Muscle of leg (tissue), 3 donors: ENCODE measurements at regions not wholly inside any gene's neighbourhood (a gene's known extent, or its start where the extent isn't known, plus 50 kb on each side); places are given as distances from the start of the nearest gene placed in this dataset.

Experiments
- DNase-seq: peaks from one replicate; pipeline ENCODE4 v3.0.0; 2013
- H3K27ac ChIP-seq: one replicate; pipeline ENCODE4 v1.5.1; 2013; ENCODE audit warnings: mild to moderate bottlenecking, low read length, control low read depth
- H3K27me3 ChIP-seq: one replicate; pipeline ENCODE4 v1.6.1; 2013; ENCODE audit warnings: low read length; ENCODE audit not compliant: control insufficient read depth, insufficient read depth
- H3K36me3 ChIP-seq: one replicate; pipeline ENCODE4 v1.6.1; 2013; ENCODE audit warnings: low read length; ENCODE audit not compliant: control insufficient read depth, insufficient read depth
- H3K4me1 ChIP-seq: one replicate; pipeline ENCODE4 v1.6.1; 2013; ENCODE audit warnings: low read length; ENCODE audit not compliant: control insufficient read depth, insufficient read depth
- H3K4me3 ChIP-seq: one replicate; pipeline ENCODE4 v1.5.1; 2013; ENCODE audit warnings: low read length, control low read depth
- H3K9me3 ChIP-seq: replicated peaks from 2 replicates; pipeline ENCODE4 v1.6.1; 2013; ENCODE audit warnings: low read depth, low read length; ENCODE audit not compliant: control insufficient read depth
- WGBS: methylation state at CpG from one replicate; pipeline ENCODE4 v1.1.5; 2013; ENCODE audit warnings: missing lambda C conversion rate; ENCODE audit not compliant: insufficient coverage; 5-methylcytosine and 5-hydroxymethylcytosine counted together

DNA sequence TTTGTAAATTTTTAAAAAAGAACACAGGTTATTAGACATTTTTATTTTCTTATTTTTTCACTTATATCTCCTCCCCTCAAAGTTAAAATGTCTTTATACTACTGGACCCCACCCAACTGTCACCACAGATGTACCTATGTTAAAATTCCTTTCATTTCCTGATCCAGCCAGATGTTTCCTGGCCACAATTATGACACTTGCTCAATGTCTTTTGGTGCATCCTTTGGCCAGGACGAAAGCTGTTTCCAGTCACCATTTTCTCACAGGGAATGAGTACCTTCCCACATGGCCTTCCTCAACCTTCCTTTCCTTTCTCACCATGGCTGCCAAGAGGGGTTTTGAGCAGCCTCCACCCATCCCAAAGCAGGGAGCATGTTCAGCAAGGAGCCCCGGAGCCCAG is 365.7 kb upstream of the MAF start:
- Histone ChIP-seq H3K27ac (no peak overlapping the region), H3K4me1 (no peaks in the 10 kb centered on the region), H3K27me3 (no peaks in the 10 kb centered on the region), H3K4me3 (no peak overlapping the region), H3K36me3 (no peaks in the 10 kb centered on the region), H3K9me3 (no peaks in the 10 kb centered on the region)
- WGBS: 58% methylated on average over 2 of the region's 2 CpGs
- no peak for DNase-seq

DNA sequence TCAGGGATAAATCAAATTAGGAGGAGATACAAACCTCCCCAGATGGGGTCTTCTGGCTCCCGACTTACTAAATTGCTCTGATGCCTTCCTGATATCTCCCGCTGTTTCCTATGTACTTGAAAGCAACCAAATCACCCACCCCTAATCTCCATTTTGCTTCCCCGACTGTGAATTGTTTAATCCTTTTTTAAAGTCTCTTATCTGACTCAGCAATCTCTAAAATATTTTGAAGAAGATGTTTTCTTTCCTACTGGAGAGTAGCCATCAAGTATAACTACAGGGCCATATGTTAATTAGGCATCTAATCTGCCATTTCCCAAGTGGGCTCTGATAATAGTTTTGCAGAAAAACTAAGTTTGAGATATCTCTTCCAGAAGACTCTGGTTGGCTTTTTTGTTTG is 365.2 kb upstream of the MAF start:
- no peaks in the 10 kb centered on the region for H3K27me3 ChIP-seq
- H3K4me3 ChIP-seq: no peak overlapping the region
- no CpG with 5 or more reads among the region's 3 CpGs for WGBS
- no peaks in the 10 kb centered on the region for H3K9me3 ChIP-seq
- DNase-seq: no peak
- H3K36me3 ChIP-seq: no peaks in the 10 kb centered on the region
- H3K27ac ChIP-seq: no peak overlapping the region
- H3K4me1 ChIP-seq: no peaks in the 10 kb centered on the region

DNA sequence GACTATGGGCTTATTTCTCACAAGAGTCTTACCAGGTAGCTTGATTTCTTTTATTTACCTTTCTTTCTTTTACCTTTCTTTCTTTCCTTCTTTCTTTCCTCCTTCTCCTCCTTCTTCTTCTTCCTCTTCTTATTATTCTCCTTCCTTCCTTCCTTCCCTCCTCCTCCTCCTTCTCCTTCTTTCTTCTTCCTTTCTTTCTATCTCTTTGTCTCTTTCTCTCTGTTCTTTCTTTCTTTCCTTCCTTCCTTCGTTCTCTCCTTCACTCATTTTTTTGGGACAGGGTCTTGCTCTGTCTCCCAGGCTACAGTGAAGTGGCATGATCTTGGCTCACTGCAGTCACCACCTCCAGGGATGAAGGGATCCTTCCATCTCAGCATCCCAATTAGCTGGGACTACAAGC is 363.6 kb upstream of the MAF start:
- Histone ChIP-seq H3K36me3 (no peaks in the 10 kb centered on the region), H3K4me1 (no peaks in the 10 kb centered on the region), H3K27ac (no peak overlapping the region), H3K27me3 (no peaks in the 10 kb centered on the region), H3K4me3 (no peak overlapping the region), H3K9me3 (no peaks in the 10 kb centered on the region)
- DNase-seq: no peak
- 100% methylated on average over 1 of the region's 1 CpG for WGBS

DNA sequence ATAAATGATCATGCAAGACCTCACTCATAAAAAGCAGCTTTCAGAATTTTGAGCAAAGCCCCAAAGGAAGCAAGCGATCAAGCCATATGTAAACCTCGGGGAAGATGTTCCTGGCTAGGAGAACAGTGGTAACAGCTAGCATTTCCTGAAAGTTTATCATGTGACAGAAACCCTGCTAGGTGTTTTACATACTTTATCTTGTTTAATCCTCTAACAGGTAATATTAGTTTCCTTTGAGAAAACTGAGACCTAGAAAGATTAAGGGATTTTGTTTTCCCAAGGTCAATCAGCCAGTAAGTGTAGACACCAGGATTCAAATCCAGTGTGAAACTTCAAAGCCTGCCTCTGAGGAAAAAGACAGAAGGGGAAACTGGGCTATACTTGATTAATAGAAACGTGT is 362.4 kb upstream of the MAF start:
- no peak for DNase-seq
- Histone ChIP-seq H3K36me3 (no peaks in the 10 kb centered on the region), H3K27me3 (no peaks in the 10 kb centered on the region), H3K27ac (no peak overlapping the region), H3K9me3 (no peaks in the 10 kb centered on the region), H3K4me3 (no peak overlapping the region), H3K4me1 (no peaks in the 10 kb centered on the region)
- WGBS: no CpG with 5 or more reads among the region's 3 CpGs

DNA sequence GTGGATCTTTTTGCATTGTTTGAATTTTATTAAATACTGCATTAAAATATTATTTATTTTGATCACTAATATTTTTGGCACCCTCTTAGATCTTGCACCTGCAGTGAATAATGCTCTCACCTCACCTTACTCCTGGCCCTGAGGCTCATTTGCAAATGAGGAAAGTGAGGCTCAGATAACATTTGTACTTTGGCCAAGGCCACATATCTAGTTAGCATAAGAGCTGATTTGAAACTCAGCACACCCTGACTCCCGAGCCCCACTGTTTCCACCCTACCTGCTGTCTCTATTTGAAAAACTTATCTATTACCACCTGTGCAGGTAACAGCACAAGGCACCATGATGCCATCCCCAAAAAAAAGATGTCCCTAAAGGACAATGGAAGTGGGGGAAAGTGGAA is 358.7 kb upstream of the MAF start:
- no CpG with 5 or more reads among the region's 1 CpG for WGBS

DNA sequence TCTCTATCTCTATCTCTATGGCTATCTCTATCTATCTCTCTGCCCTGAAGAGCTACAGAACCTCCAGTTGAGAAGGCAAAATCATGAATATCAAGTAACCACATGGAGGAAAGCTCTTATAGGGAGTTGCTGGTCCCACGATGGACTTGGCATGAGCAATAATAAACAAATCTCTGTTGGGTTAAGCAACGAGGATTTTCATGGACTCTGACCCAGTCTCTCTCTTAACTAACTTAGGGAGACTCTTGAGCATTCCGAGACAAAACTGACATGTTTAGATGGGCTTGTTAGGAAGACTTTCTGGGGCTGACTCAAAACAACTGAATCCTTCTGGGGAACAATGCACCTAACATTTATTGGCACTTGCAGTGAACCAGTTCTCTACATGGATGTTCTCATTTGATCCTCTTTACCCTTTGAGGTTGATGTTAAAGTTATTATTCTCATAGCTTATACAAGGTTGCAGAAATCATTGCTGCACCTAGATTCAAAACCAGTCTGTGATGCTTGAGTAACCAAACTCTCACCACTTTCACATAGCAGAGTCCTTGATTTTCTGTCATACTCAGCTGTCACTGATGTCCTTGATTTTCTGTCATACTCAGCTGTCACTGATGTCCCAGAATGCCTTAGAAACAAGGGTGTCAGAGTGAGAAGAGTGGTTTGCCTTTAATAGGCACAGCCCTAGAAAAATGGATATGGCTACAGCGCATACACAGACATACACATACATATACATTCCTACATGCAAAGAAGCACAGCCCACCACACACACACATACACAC is 354.6 kb upstream of the MAF start:
- 83% methylated on average over 2 of the region's 4 CpGs for WGBS
- Histone ChIP-seq H3K9me3 (no peaks in the 10 kb centered on the region), H3K4me1 (no peaks in the 10 kb centered on the region), H3K27ac (no peak overlapping the region), H3K27me3 (no peaks in the 10 kb centered on the region), H3K36me3 (no peaks in the 10 kb centered on the region), H3K4me3 (no peak overlapping the region)
- DNase-seq: no peak

More for the DNA sequence above, 358.7 kb upstream of the MAF start:
- H3K9me3 ChIP-seq: no peaks in the 10 kb centered on the region
- H3K27ac ChIP-seq: no peak overlapping the region
- H3K4me1 ChIP-seq: no peaks in the 10 kb centered on the region
- no peak overlapping the region for H3K4me3 ChIP-seq
- no peaks in the 10 kb centered on the region for H3K27me3 ChIP-seq
- no peaks in the 10 kb centered on the region for H3K36me3 ChIP-seq
- DNase-seq: no peak

DNA sequence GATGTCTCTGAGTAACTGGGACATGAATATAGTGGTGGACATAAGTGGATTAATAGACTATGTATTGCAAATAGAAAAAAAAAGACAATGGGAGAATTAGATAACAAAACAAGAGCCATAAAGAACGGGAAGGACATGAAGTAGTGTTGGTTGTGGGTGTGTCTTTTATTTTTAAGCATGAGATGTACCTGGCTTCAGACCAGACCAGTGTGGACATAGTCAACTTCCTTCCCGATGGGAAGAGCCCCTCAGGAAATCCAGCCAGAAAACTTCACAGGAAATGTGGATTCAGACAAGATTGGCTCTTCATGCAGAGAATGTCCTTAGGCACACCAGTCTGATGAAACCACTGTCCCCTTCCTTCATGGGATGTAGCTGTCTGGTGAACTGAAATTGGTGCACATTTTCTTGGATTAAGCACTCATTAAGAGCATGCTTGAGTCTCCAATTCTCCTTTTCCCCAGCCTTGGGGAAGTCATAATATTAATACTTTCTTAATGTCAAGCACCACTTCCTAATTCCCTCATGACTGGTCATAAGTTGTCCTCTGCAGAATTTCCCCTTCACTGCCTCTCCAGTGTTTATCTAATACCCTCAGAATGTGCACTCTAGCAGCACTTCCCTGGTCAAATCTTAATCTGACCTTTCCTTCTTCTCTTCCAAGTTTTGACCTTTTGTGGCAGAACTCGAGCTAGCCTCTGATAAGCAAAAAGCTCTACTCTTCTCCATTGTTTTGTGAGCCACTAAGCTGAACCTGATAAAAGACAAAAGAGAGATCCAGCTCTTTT is 350.6 kb upstream of the MAF start:
- 65% methylated on average over 2 of the region's 3 CpGs for WGBS
- H3K36me3 ChIP-seq: no peaks in the 10 kb centered on the region
- H3K27ac ChIP-seq: no peak overlapping the region
- H3K27me3 ChIP-seq: no peaks in the 10 kb centered on the region
- no peaks in the 10 kb centered on the region for H3K9me3 ChIP-seq
- no peak overlapping the region for H3K4me3 ChIP-seq
- H3K4me1 ChIP-seq: no peaks in the 10 kb centered on the region
- DNase-seq: no peak

DNA sequence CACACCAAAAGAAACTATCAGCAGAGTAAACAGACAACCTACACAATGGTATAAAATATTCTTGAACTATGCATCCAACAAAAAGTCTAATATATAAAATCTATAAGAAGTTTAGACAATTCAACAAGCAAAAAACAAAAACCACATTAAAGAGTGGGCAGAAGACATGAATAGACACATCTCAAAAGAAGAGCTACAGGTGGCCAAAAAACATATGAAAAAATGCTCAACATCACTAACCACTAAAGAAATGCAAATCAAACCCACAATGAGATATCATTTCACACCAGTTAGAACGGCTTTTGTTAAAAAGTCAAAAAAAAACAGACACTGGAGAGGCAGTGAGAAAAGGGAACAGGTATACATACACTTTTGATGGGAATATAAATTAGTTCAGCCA is 348.9 kb upstream of the MAF start:
- H3K9me3 ChIP-seq: no peaks in the 10 kb centered on the region
- H3K36me3 ChIP-seq: no peaks in the 10 kb centered on the region
- H3K4me1 ChIP-seq: no peaks in the 10 kb centered on the region
- WGBS: no CpG with 5 or more reads among the region's 1 CpG
- no peak for DNase-seq
- no peaks in the 10 kb centered on the region for H3K27me3 ChIP-seq
- H3K27ac ChIP-seq: no peak overlapping the region
- H3K4me3 ChIP-seq: no peak overlapping the region

DNA sequence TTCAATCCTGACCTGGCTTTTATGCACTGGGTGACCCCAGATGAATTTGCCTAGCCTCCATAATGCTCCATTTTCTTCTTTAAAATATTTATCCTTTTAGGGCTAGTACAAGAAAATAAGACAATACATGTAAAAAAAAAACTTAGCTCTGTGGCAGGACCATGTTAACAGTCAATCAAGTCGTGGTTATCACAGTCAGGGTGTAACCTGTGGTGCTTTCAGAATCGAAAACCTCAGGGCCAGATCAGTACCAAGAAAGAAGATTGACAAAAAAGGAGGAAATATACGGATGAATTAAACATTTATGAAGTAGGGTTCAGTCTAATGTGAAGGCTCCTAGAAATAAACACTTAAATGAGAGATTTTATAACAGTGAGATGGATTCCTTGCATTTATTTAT is 347.2 kb upstream of the MAF start:
- H3K4me3 ChIP-seq: no peak overlapping the region
- H3K27me3 ChIP-seq: no peaks in the 10 kb centered on the region
- no peaks in the 10 kb centered on the region for H3K9me3 ChIP-seq
- WGBS: 86% methylated on average over 2 of the region's 3 CpGs
- no peak for DNase-seq
- no peaks in the 10 kb centered on the region for H3K4me1 ChIP-seq
- H3K36me3 ChIP-seq: no peaks in the 10 kb centered on the region
- no peak overlapping the region for H3K27ac ChIP-seq

DNA sequence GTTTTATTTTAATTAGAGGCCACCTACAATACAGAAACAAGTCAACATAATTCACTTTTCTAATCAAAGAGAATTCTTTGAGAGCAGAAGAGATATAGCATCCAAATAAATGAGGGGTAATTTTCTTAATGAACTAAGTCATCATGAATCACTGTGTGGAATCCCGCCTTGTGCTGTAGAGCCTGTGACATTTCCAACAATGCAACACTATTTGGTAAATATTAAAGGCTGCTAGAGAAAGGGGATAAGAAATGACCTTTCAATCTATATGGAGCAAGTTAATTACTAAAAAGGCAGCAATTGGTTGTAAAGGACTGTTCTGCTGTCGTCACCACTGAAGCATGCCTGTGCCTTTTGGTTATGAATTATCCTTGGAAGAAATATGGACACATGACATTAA is 345.7 kb upstream of the MAF start:
- no peak overlapping the region for H3K4me3 ChIP-seq
- H3K27ac ChIP-seq: no peak overlapping the region
- no peak for DNase-seq
- no peaks in the 10 kb centered on the region for H3K36me3 ChIP-seq
- H3K9me3 ChIP-seq: no peaks in the 10 kb centered on the region
- no peaks in the 10 kb centered on the region for H3K4me1 ChIP-seq
- WGBS: no CpG with 5 or more reads among the region's 2 CpGs
- H3K27me3 ChIP-seq: no peaks in the 10 kb centered on the region
